C1 segment of cervical spinal cord (tissue), 14 donors: ENCODE measurements at regions not wholly inside any gene's neighbourhood (a gene's known extent, or its start where the extent isn't known, plus 50 kb on each side); places are given as distances from the start of the nearest gene placed in this dataset.
"Not testable (repeated sequence)": the region's sequence is repeated elsewhere in the genome, so short reads cannot be mapped to it uniquely, and the experiment has no call there.

Source experiments
- DNase-seq, 14 donors: peaks; one replicate each; lab custom pipeline; 2025; lab: John Stamatoyannopoulos, UW

GRCh38 chr1:43108080-43108479, 64.0 kb downstream of the EBNA1BP2 start:
- DNase-seq, result no peak

- no peak for DNase-seq
Measured at GRCh38 chr1:43107664-43108063, 64.4 kb downstream of the EBNA1BP2 start.

GRCh38 chr1:43104027-43104763, 67.9 kb downstream of the EBNA1BP2 start:
- DNase-seq, result no peak

- no peak for DNase-seq
Measured at GRCh38 chr1:43101061-43101460, 71.0 kb downstream of the EBNA1BP2 start.

- no peak for DNase-seq
Measured at GRCh38 chr1:43098200-43098599, 73.9 kb downstream of the EBNA1BP2 start.

- not testable (repeated sequence) for DNase-seq
Measured at GRCh38 chr1:43096528-43096927, 75.6 kb downstream of the EBNA1BP2 start.

GRCh38 chr1:43090812-43091211, 81.3 kb downstream of the EBNA1BP2 start:
- not testable (repeated sequence) for DNase-seq

- DNase-seq, result not testable (repeated sequence)
Measured at GRCh38 chr1:43090157-43090556, 81.9 kb downstream of the EBNA1BP2 start.

- no peak for DNase-seq
Measured at GRCh38 chr1:43083375-43083891, 88.7 kb downstream of the EBNA1BP2 start.

GRCh38 chr1:43082740-43083139, 89.3 kb downstream of the EBNA1BP2 start:
- DNase-seq, result no peak

- no peak for DNase-seq
Measured at GRCh38 chr1:43077273-43077672, 94.8 kb downstream of the EBNA1BP2 start.

- no peak for DNase-seq
Measured at GRCh38 chr1:43074709-43075108, 97.4 kb downstream of the EBNA1BP2 start.

GRCh38 chr1:43074244-43074643, 97.8 kb downstream of the EBNA1BP2 start:
- no peak for DNase-seq

GRCh38 chr1:43073490-43074230, 98.4 kb downstream of the EBNA1BP2 start:
- DNase-seq, result peak in 10 of 14 donors; percentile 21 to 73 (median 63)

- DNase-seq, result no peak
Measured at GRCh38 chr1:43072314-43072713, 99.8 kb downstream of the EBNA1BP2 start.

GRCh38 chr1:43071241-43071640, 100.8 kb downstream of the EBNA1BP2 start:
- DNase-seq, result no peak

- peak in 1 of 14 donors; percentile 8 for DNase-seq
Measured at GRCh38 chr1:43069461-43070050, 102.5 kb downstream of the EBNA1BP2 start.

GRCh38 chr1:43068911-43069310, 103.2 kb downstream of the EBNA1BP2 start:
- no peak for DNase-seq

- peak in 5 of 14 donors; percentile 5 to 41 (median 21) for DNase-seq
Measured at GRCh38 chr1:43067977-43068751, 103.9 kb downstream of the EBNA1BP2 start.

GRCh38 chr1:43067233-43067745, 104.8 kb downstream of the EBNA1BP2 start:
- no peak for DNase-seq

GRCh38 chr1:43066578-43066977, 105.5 kb downstream of the EBNA1BP2 start:
- DNase-seq, result no peak
